ENCODE measurements at regions not wholly inside any gene's neighbourhood (a gene's known extent, or its start where the extent isn't known, plus 50 kb on each side); places are given as distances from the start of the nearest gene placed in this dataset.

- Mint-ChIP-seq H3K36me3 (ENCODE audit: low read depth) (no peaks in the 10 kb centered on the region), H3K9me3 (peaks cover 3% of the 10 kb centered on the region), H3K4me3 (no peak overlapping the region), H3K4me1 (ENCODE audit: low read depth) (no peaks in the 10 kb centered on the region), H3K27ac (no peak overlapping the region), H3K27me3 (ENCODE audit: low read depth) (no peaks in the 10 kb centered on the region)
Observed at GRCh38 chr15:96774216-96774615, 443.7 kb downstream of the NR2F2 start.

GRCh38 chr15:96783746-96784145 lies 453.2 kb downstream of the NR2F2 start:
- peaks cover 8% of the 10 kb centered on the region for H3K9me3 Mint-ChIP-seq
- no peak overlapping the region for H3K27ac Mint-ChIP-seq
- no peaks in the 10 kb centered on the region for H3K36me3 Mint-ChIP-seq (ENCODE audit: low read depth)
- no peak overlapping the region for H3K4me3 Mint-ChIP-seq
- H3K4me1 Mint-ChIP-seq (ENCODE audit: low read depth): no peaks in the 10 kb centered on the region
- H3K27me3 Mint-ChIP-seq (ENCODE audit: low read depth): no peaks in the 10 kb centered on the region

- H3K9me3 Mint-ChIP-seq: peaks cover 4% of the 10 kb centered on the region
- H3K27ac Mint-ChIP-seq: no peak overlapping the region
Observed at GRCh38 chr15:96790004-96790403, 459.5 kb downstream of the NR2F2 start.

GRCh38 chr15:96792216-96792615 lies 461.7 kb downstream of the NR2F2 start:
- H3K36me3 Mint-ChIP-seq (ENCODE audit: low read depth): no peaks in the 10 kb centered on the region
- H3K27ac Mint-ChIP-seq: no peak overlapping the region
- no peaks in the 10 kb centered on the region for H3K4me1 Mint-ChIP-seq (ENCODE audit: low read depth)
- no peaks in the 10 kb centered on the region for H3K9me3 Mint-ChIP-seq
- no peak overlapping the region for H3K4me3 Mint-ChIP-seq
- H3K27me3 Mint-ChIP-seq (ENCODE audit: low read depth): no peaks in the 10 kb centered on the region

More at GRCh38 chr15:96790004-96790403, 459.5 kb downstream of the NR2F2 start:
- Mint-ChIP-seq H3K36me3 (ENCODE audit: low read depth) (no peaks in the 10 kb centered on the region), H3K4me1 (ENCODE audit: low read depth) (no peaks in the 10 kb centered on the region), H3K27me3 (ENCODE audit: low read depth) (no peaks in the 10 kb centered on the region), H3K4me3 (no peak overlapping the region)

- no peak overlapping the region for H3K4me3 Mint-ChIP-seq
- no peak overlapping the region for H3K27ac Mint-ChIP-seq
- no peaks in the 10 kb centered on the region for H3K36me3 Mint-ChIP-seq (ENCODE audit: low read depth)
Observed at GRCh38 chr15:96796841-96797240, 466.3 kb downstream of the NR2F2 start.

GRCh38 chr15:96801576-96802150 lies 471.2 kb downstream of the NR2F2 start:
- peaks cover 4% of the 10 kb centered on the region for H3K9me3 Mint-ChIP-seq
- H3K27me3 Mint-ChIP-seq (ENCODE audit: low read depth): no peaks in the 10 kb centered on the region
- no peak overlapping the region for H3K27ac Mint-ChIP-seq
- no peaks in the 10 kb centered on the region for H3K4me1 Mint-ChIP-seq (ENCODE audit: low read depth)
- no peaks in the 10 kb centered on the region for H3K36me3 Mint-ChIP-seq (ENCODE audit: low read depth)
- no peak overlapping the region for H3K4me3 Mint-ChIP-seq

More at GRCh38 chr15:96796841-96797240, 466.3 kb downstream of the NR2F2 start:
- Mint-ChIP-seq H3K27me3 (ENCODE audit: low read depth) (no peaks in the 10 kb centered on the region), H3K4me1 (ENCODE audit: low read depth) (no peaks in the 10 kb centered on the region), H3K9me3 (peaks cover 4% of the 10 kb centered on the region)

- peaks cover 7% of the 10 kb centered on the region for H3K9me3 Mint-ChIP-seq
- no peaks in the 10 kb centered on the region for H3K36me3 Mint-ChIP-seq (ENCODE audit: low read depth)
- no peak overlapping the region for H3K4me3 Mint-ChIP-seq
- H3K27ac Mint-ChIP-seq: no peak overlapping the region
- H3K4me1 Mint-ChIP-seq (ENCODE audit: low read depth): no peaks in the 10 kb centered on the region
- no peaks in the 10 kb centered on the region for H3K27me3 Mint-ChIP-seq (ENCODE audit: low read depth)
Observed at GRCh38 chr15:96802611-96803255, 472.2 kb downstream of the NR2F2 start.

- H3K27ac Mint-ChIP-seq: no peak overlapping the region
- H3K4me3 Mint-ChIP-seq: no peak overlapping the region
- H3K9me3 Mint-ChIP-seq: peaks cover 7% of the 10 kb centered on the region
- H3K4me1 Mint-ChIP-seq (ENCODE audit: low read depth): no peaks in the 10 kb centered on the region
- no peaks in the 10 kb centered on the region for H3K27me3 Mint-ChIP-seq (ENCODE audit: low read depth)
- no peaks in the 10 kb centered on the region for H3K36me3 Mint-ChIP-seq (ENCODE audit: low read depth)
Observed at GRCh38 chr15:96804754-96805153, 474.3 kb downstream of the NR2F2 start.

- Mint-ChIP-seq H3K4me1 (ENCODE audit: low read depth) (no peaks in the 10 kb centered on the region), H3K9me3 (peaks cover 3% of the 10 kb centered on the region), H3K4me3 (no peak overlapping the region), H3K36me3 (ENCODE audit: low read depth) (no peaks in the 10 kb centered on the region), H3K27me3 (ENCODE audit: low read depth) (no peaks in the 10 kb centered on the region), H3K27ac (no peak overlapping the region)
Observed at GRCh38 chr15:96807361-96807760, 476.9 kb downstream of the NR2F2 start.

- H3K4me3 Mint-ChIP-seq: no peak overlapping the region
- H3K27ac Mint-ChIP-seq: no peak overlapping the region
- H3K4me1 Mint-ChIP-seq (ENCODE audit: low read depth): no peaks in the 10 kb centered on the region
- H3K27me3 Mint-ChIP-seq (ENCODE audit: low read depth): no peaks in the 10 kb centered on the region
- no peaks in the 10 kb centered on the region for H3K9me3 Mint-ChIP-seq
- no peaks in the 10 kb centered on the region for H3K36me3 Mint-ChIP-seq (ENCODE audit: low read depth)
Observed at GRCh38 chr15:96817900-96818299, 487.4 kb downstream of the NR2F2 start.

- H3K4me1 Mint-ChIP-seq (ENCODE audit: low read depth): no peaks in the 10 kb centered on the region
- no peaks in the 10 kb centered on the region for H3K9me3 Mint-ChIP-seq
- no peak overlapping the region for H3K4me3 Mint-ChIP-seq
- no peaks in the 10 kb centered on the region for H3K36me3 Mint-ChIP-seq (ENCODE audit: low read depth)
- H3K27me3 Mint-ChIP-seq (ENCODE audit: low read depth): no peaks in the 10 kb centered on the region
- no peak overlapping the region for H3K27ac Mint-ChIP-seq
Observed at GRCh38 chr15:96818861-96819260, 488.4 kb downstream of the NR2F2 start.

- Mint-ChIP-seq H3K9me3 (peaks cover 4% of the 10 kb centered on the region), H3K4me3 (no peak overlapping the region), H3K36me3 (ENCODE audit: low read depth) (no peaks in the 10 kb centered on the region), H3K27ac (no peak overlapping the region), H3K4me1 (ENCODE audit: low read depth) (no peaks in the 10 kb centered on the region), H3K27me3 (ENCODE audit: low read depth) (no peaks in the 10 kb centered on the region)
Observed at GRCh38 chr15:96827981-96828380, 497.5 kb downstream of the NR2F2 start.

- Mint-ChIP-seq H3K9me3 (peaks cover 19% of the 10 kb centered on the region), H3K4me1 (ENCODE audit: low read depth) (no peaks in the 10 kb centered on the region), H3K27me3 (ENCODE audit: low read depth) (no peaks in the 10 kb centered on the region), H3K36me3 (ENCODE audit: low read depth) (no peaks in the 10 kb centered on the region), H3K4me3 (no peak overlapping the region), H3K27ac (no peak overlapping the region)
Observed at GRCh38 chr15:96837241-96837970, 506.9 kb downstream of the NR2F2 start.

GRCh38 chr15:96838081-96838480 lies 507.6 kb downstream of the NR2F2 start:
- H3K36me3 Mint-ChIP-seq (ENCODE audit: low read depth): no peaks in the 10 kb centered on the region
- no peaks in the 10 kb centered on the region for H3K4me1 Mint-ChIP-seq (ENCODE audit: low read depth)
- no peaks in the 10 kb centered on the region for H3K27me3 Mint-ChIP-seq (ENCODE audit: low read depth)
- no peak overlapping the region for H3K27ac Mint-ChIP-seq
- no peak overlapping the region for H3K4me3 Mint-ChIP-seq
- peaks cover 16% of the 10 kb centered on the region for H3K9me3 Mint-ChIP-seq

GRCh38 chr15:96849271-96849900 lies 518.9 kb downstream of the NR2F2 start:
- Mint-ChIP-seq H3K4me3 (no peak overlapping the region), H3K4me1 (ENCODE audit: low read depth) (no peaks in the 10 kb centered on the region), H3K27ac (no peak overlapping the region), H3K27me3 (ENCODE audit: low read depth) (no peaks in the 10 kb centered on the region), H3K36me3 (ENCODE audit: low read depth) (no peaks in the 10 kb centered on the region), H3K9me3 (peaks cover 29% of the 10 kb centered on the region)
